ENCODE measurements at regions not wholly inside any gene's neighbourhood (a gene's known extent, or its start where the extent isn't known, plus 50 kb on each side); places are given as distances from the start of the nearest gene placed in this dataset.

- no peaks in the 10 kb centered on the region for H3K9me3 ChIP-seq (ENCODE audit: severe bottlenecking)
- H3K4me3 ChIP-seq (ENCODE audit: low read depth, low read length), result no peak overlapping the region
- no peaks in the 10 kb centered on the region for H3K36me3 ChIP-seq
- TF ChIP-seq, protein P1, sequence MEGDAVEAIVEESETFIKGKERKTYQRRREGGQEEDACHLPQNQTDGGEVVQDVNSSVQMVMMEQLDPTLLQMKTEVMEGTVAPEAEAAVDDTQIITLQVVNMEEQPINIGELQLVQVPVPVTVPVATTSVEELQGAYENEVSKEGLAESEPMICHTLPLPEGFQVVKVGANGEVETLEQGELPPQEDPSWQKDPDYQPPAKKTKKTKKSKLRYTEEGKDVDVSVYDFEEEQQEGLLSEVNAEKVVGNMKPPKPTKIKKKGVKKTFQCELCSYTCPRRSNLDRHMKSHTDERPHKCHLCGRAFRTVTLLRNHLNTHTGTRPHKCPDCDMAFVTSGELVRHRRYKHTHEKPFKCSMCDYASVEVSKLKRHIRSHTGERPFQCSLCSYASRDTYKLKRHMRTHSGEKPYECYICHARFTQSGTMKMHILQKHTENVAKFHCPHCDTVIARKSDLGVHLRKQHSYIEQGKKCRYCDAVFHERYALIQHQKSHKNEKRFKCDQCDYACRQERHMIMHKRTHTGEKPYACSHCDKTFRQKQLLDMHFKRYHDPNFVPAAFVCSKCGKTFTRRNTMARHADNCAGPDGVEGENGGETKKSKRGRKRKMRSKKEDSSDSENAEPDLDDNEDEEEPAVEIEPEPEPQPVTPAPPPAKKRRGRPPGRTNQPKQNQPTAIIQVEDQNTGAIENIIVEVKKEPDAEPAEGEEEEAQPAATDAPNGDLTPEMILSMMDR (IDR thresholded peaks at IDR 0.05; ENCODE audit: low read depth, low read length), result no peak
- DNase-seq, result no peak
- peaks cover 58% of the 10 kb centered on the region for H3K27me3 ChIP-seq (ENCODE audit: insufficient read depth, low read depth, severe bottlenecking)
- no peak overlapping the region for H3K27ac ChIP-seq
Measured at GRCh38 chr4:177573507-177573906, 131.3 kb upstream of the AGA start.

DNA sequence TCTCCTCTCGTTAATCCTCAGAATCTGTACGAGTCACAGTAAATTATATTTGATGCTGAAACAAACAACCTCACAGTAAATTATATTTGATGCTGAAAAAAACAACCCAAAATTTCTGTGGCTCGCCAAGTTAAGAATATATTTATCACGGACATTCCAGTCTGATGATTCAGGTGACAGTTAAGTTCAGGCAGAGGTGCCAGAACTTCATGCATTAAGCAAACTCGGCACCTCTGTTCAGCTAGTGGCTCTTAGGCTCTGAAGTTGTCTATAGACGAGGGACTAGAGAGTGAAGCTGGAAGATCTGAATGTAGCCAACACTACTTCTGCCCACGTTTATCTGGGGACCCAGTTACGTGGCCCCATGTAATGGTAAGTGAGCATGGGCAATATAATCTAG is 132.2 kb upstream of the AGA start:
- H3K27me3 ChIP-seq (ENCODE audit: insufficient read depth, low read depth, severe bottlenecking), result peaks cover 55% of the 10 kb centered on the region
- no peaks in the 10 kb centered on the region for H3K36me3 ChIP-seq
- H3K27ac ChIP-seq, result no peak overlapping the region
- H3K4me3 ChIP-seq (ENCODE audit: low read depth, low read length), result no peak overlapping the region
- TF ChIP-seq, protein P1 (IDR thresholded peaks at IDR 0.05; ENCODE audit: low read depth, low read length), result no peak
- no peak for DNase-seq
- H3K9me3 ChIP-seq (ENCODE audit: severe bottlenecking), result no peaks in the 10 kb centered on the region

DNA sequence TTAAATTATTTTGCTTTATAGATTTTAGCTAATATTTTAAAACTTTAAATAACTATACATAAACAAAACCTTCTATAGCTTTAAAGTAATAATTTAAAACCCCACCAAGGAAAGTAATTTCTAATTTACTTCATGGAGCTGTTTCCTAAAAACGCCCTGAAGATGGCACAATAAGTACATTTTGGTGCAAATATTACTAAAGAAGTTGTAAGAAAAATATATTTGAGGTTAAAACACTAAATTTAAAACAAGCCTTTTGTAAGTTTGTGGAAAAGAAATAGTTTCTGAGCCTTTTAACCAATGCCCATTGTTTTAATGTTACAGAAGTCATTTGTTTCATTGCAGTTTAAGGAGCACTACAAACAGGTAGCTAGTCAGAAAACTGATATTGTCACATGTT is 137.4 kb upstream of the AGA start:
- no peak overlapping the region for H3K27ac ChIP-seq
- H3K9me3 ChIP-seq (ENCODE audit: severe bottlenecking), result no peaks in the 10 kb centered on the region
- H3K4me3 ChIP-seq (ENCODE audit: low read depth, low read length), result no peak overlapping the region
- H3K36me3 ChIP-seq, result no peaks in the 10 kb centered on the region
- peaks cover 65% of the 10 kb centered on the region for H3K27me3 ChIP-seq (ENCODE audit: insufficient read depth, low read depth, severe bottlenecking)
- TF ChIP-seq, protein P1 (IDR thresholded peaks at IDR 0.05; ENCODE audit: low read depth, low read length), result no peak
- DNase-seq, result no peak

- no peaks in the 10 kb centered on the region for H3K36me3 ChIP-seq
- H3K9me3 ChIP-seq (ENCODE audit: severe bottlenecking), result no peaks in the 10 kb centered on the region
- DNase-seq, result no peak
- no peak overlapping the region for H3K4me3 ChIP-seq (ENCODE audit: low read depth, low read length)
- peaks cover 75% of the 10 kb centered on the region for H3K27me3 ChIP-seq (ENCODE audit: insufficient read depth, low read depth, severe bottlenecking)
- no peak overlapping the region for H3K27ac ChIP-seq
- TF ChIP-seq, protein P1 (IDR thresholded peaks at IDR 0.05; ENCODE audit: low read depth, low read length), result no peak
Measured at GRCh38 chr4:177582992-177583391, 140.8 kb upstream of the AGA start.

- H3K9me3 ChIP-seq (ENCODE audit: severe bottlenecking), result no peaks in the 10 kb centered on the region
- TF ChIP-seq, protein P1 (IDR thresholded peaks at IDR 0.05; ENCODE audit: low read depth, low read length), result no peak
- no peaks in the 10 kb centered on the region for H3K36me3 ChIP-seq
- no peak for DNase-seq
- H3K27me3 ChIP-seq (ENCODE audit: insufficient read depth, low read depth, severe bottlenecking), result peaks cover 84% of the 10 kb centered on the region
- H3K4me3 ChIP-seq (ENCODE audit: low read depth, low read length), result no peak overlapping the region
- H3K27ac ChIP-seq, result no peak overlapping the region
Measured at GRCh38 chr4:177587989-177588388, 145.8 kb upstream of the AGA start.

DNA sequence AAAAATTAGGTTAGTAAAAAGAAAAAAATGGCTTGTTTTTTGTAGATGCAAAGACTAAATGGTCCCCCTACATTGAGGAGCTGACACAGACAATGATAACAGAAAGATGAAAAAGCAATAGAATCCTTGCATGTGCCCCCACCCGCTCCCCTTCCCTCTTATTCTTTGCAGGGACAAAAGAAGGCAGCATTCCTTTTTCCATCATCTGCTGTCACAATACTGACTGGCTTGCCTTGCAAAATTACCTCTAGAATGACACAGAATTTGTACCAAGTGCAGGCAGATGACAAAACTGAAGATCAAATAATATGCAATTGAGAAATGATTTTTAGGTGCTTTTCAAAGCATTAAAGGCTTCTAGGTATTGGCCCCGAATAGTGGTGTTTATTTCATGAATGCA is 153.1 kb upstream of the AGA start:
- Histone ChIP-seq H3K9me3 (ENCODE audit: severe bottlenecking) (no peaks in the 10 kb centered on the region), H3K27me3 (ENCODE audit: insufficient read depth, low read depth, severe bottlenecking) (peaks cover 86% of the 10 kb centered on the region), H3K4me3 (ENCODE audit: low read depth, low read length) (no peak overlapping the region), H3K36me3 (no peaks in the 10 kb centered on the region), H3K27ac (no peak overlapping the region)
- TF ChIP-seq, protein P1 (IDR thresholded peaks at IDR 0.05; ENCODE audit: low read depth, low read length), result no peak
- no peak for DNase-seq
